WERI-Rb-1 (cell line): ENCODE measurements at regions not wholly inside any gene's neighbourhood (a gene's known extent, or its start where the extent isn't known, plus 50 kb on each side); places are given as distances from the start of the nearest gene placed in this dataset.
A peak's percentile ranks its signal among the peaks of the same experiment; 100 is the strongest.

Source experiments
- DNase-seq: peaks from one replicate; pipeline ENCODE4 v3.0.0-alpha.2; 2020
- H3K27ac ChIP-seq: fragments of 250-450 bp; sonication (Bioruptor Pico); 2 replicates; pipeline ENCODE4 v1.5.1; 2020; ENCODE audit warnings: mild to moderate bottlenecking, moderate library complexity
- H3K27me3 ChIP-seq: fragments of 250-450 bp; sonication (Bioruptor Pico); 2 replicates; pipeline ENCODE4 v1.5.1; 2021; ENCODE audit warnings: mild to moderate bottlenecking, low read depth, moderate library complexity; ENCODE audit not compliant: insufficient read depth, severe bottlenecking
- H3K36me3 ChIP-seq: fragments of 250-450 bp; sonication (Bioruptor Pico); 2 replicates; pipeline ENCODE4 v1.5.1; 2020; ENCODE audit warnings: mild to moderate bottlenecking, moderate library complexity
- H3K4me3 ChIP-seq: 2 replicates; pipeline ENCODE4 v1.5.1; 2011; ENCODE audit warnings: low read depth, mild to moderate bottlenecking, control low read depth, low read length
- H3K9me3 ChIP-seq: fragments of 250-450 bp; sonication (Bioruptor Pico); 2 replicates; pipeline ENCODE4 v1.5.1; 2021; ENCODE audit warnings: mild to moderate bottlenecking, moderate library complexity; ENCODE audit not compliant: severe bottlenecking
- TF ChIP-seq, protein P1 (sequence below): IDR thresholded peaks from 2 replicates; pipeline ENCODE4 v1.5.1; 2011; ENCODE audit warnings: low read depth, mild to moderate bottlenecking, control low read depth, inconsistent platforms, low read length

DNA sequence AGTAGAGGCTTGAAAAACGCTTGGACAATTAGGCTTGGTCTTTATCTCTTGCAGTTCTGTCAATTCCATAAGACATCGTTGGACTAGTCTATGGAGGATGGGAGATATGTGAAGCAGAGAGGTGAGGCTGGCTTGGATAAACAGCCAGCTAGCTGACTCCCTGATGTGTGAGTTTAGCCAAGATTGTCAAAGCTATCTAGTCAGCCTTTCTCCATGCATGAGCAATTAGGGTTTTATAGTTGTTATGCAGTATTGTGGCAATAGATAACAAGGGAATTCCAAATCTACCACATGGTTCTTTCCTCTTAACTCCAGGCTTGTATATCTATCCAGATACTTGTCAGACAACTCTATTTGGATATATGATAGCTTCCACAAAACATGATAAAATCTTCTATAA lies 153.6 kb upstream of the NRXN3 start:
- TF ChIP-seq, protein P1, sequence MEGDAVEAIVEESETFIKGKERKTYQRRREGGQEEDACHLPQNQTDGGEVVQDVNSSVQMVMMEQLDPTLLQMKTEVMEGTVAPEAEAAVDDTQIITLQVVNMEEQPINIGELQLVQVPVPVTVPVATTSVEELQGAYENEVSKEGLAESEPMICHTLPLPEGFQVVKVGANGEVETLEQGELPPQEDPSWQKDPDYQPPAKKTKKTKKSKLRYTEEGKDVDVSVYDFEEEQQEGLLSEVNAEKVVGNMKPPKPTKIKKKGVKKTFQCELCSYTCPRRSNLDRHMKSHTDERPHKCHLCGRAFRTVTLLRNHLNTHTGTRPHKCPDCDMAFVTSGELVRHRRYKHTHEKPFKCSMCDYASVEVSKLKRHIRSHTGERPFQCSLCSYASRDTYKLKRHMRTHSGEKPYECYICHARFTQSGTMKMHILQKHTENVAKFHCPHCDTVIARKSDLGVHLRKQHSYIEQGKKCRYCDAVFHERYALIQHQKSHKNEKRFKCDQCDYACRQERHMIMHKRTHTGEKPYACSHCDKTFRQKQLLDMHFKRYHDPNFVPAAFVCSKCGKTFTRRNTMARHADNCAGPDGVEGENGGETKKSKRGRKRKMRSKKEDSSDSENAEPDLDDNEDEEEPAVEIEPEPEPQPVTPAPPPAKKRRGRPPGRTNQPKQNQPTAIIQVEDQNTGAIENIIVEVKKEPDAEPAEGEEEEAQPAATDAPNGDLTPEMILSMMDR: no peak

DNA sequence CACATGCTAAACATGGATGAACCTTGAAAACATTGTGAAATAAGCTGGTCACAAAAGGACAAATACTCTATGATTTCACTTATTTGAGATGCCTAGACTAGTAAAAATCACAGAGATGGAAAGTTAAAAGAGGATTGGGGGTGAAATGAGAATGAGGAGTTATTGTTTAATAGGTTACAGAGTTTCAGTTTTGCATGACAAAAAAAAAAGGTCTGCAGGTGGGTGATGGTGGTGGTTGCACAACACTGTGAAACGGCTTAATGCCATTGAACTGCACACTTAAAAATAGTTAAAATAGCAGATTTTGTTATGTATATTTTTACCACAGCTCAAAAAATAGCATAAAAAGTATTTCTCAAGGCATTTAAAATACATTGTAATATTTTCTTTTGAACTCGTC lies 151.9 kb upstream of the NRXN3 start:
- TF ChIP-seq, protein P1: no peak
- Histone ChIP-seq H3K9me3 (no peaks in the 10 kb centered on the region), H3K27ac (no peak overlapping the region), H3K4me3 (no peak overlapping the region), H3K36me3 (no peaks in the 10 kb centered on the region), H3K27me3 (no peaks in the 10 kb centered on the region)
- DNase-seq: no peak

More for the DNA sequence above, 153.6 kb upstream of the NRXN3 start:
- no peaks in the 10 kb centered on the region for H3K9me3 ChIP-seq
- H3K27ac ChIP-seq: no peak overlapping the region
- no peaks in the 10 kb centered on the region for H3K27me3 ChIP-seq
- DNase-seq: no peak
- no peaks in the 10 kb centered on the region for H3K36me3 ChIP-seq
- no peak overlapping the region for H3K4me3 ChIP-seq

DNA sequence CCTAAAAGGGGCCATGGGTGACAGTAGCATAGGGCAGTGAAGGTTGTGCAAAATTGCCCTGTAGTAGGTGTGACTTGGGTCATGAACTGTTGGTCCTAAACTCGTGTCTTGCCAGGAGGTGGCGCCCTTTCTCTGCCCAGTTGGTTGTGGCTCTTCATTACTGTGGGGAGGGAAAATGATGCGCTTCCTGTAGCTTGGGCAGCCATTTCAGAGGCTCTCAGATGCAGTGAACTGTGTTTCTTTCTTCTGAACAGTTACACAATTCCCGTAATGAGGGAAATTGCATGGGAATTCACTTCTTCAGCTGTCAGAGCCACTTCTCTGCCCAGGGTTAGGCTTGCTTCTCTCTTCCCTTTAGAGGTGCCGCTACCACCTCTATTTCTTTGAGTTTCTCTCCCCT lies 148.1 kb upstream of the NRXN3 start:
- TF ChIP-seq, protein P1: peak; percentile 88
- peak overlapping the region; percentile 28; the same call in 1 of the 2 replicates for H3K27ac ChIP-seq
- no peaks in the 10 kb centered on the region for H3K36me3 ChIP-seq
- DNase-seq: peak; percentile 88
- no peak overlapping the region for H3K4me3 ChIP-seq
- H3K27me3 ChIP-seq: no peaks in the 10 kb centered on the region
- H3K9me3 ChIP-seq: no peaks in the 10 kb centered on the region

DNA sequence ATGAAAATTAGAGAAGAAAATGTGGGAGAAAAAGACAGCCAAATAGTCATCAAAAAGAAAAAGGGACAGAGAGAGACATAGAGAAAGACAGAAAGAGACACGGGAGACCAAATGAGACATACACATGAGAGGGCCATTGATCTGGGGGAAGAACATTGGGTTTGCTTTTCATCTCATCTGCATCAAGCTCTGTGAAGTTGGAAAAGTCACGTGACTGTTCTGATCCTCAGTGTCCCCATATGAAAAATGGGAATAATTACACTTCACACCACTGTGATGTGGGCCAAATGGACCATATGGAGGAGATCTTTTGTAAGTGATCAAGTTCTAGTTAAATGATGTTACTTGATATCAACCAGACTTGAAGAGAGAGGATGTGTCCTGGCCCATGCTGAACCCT lies 147.1 kb upstream of the NRXN3 start:
- Histone ChIP-seq H3K36me3 (no peaks in the 10 kb centered on the region), H3K4me3 (no peak overlapping the region), H3K27ac (no peak overlapping the region), H3K27me3 (no peaks in the 10 kb centered on the region), H3K9me3 (no peaks in the 10 kb centered on the region)
- TF ChIP-seq, protein P1: no peak
- DNase-seq: no peak

DNA sequence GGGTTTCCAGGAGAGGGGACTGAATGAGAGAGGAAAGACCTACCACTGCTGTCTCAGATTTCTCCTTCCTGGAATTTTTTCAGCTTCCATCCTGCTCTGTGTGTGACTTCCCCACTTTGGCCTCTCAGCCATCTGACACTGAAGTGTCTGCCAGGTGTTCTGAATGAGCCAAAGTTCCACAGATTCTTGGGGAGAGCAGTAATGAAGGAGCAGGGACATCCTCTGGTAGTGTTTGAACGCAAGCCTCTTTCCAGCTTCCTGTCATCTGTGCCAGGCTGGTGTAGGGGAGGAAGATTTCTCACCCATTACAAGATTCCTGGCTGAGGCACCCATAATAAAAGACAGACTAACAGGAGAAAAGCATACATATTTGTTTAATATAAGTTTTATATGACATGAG lies 141.7 kb upstream of the NRXN3 start:
- H3K27me3 ChIP-seq: no peaks in the 10 kb centered on the region
- DNase-seq: no peak
- TF ChIP-seq, protein P1: no peak
- no peaks in the 10 kb centered on the region for H3K9me3 ChIP-seq
- no peaks in the 10 kb centered on the region for H3K36me3 ChIP-seq
- no peak overlapping the region for H3K27ac ChIP-seq
- no peak overlapping the region for H3K4me3 ChIP-seq

DNA sequence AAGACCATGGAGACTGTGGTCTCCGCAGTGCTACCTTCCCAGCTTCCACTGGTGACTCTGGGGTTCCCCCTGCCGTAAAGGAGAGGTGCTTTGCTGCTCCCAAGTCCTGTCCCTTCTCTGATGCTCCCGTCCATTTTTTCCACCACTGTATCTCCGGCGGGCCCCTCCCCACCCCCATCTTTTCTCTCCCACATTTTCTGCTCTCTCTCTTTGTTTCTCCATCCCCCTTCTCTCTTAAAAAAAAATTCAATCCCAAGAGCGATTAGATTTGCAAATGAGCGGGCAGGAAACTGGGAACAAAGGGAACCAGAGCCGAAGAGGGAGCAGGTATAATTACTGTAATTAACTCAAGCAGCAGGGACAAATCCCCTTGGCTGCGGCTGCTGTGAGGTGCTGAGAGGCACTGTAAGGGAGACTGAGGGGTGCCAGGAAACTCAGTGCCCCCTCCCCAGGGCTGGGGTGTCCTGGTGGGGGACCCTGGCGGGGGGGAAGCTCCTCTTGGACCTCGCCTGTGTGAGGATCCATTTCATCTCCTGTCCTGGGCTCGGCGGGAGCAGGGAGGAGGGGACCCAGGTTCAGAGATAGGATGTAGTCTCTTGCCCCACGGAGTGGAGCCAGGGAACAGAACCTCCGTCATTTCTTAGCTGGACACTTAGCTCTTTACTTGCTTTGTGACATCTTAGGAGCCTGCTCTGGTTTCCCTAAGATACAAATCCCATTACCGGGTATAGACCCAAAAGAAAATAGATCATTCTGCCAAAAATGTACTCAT lies 140.4 kb upstream of the NRXN3 start:
- no peaks in the 10 kb centered on the region for H3K27me3 ChIP-seq
- peak; percentile 68 for DNase-seq
- H3K27ac ChIP-seq: peak overlapping the region; percentile 25
- H3K9me3 ChIP-seq: no peaks in the 10 kb centered on the region
- no peaks in the 10 kb centered on the region for H3K36me3 ChIP-seq
- peak overlapping the region; percentile 41 for H3K4me3 ChIP-seq
- TF ChIP-seq, protein P1: peak; percentile 71
